Neutrophil (primary cell): ENCODE measurements at regions not wholly inside any gene's neighbourhood (a gene's known extent, or its start where the extent isn't known, plus 50 kb on each side); places are given as distances from the start of the nearest gene placed in this dataset.

Source experiments
- H3K27ac ChIP-seq: fragments of 200-600 bp; sonication (generic); 2 replicates; pipeline ENCODE4 v1.5.1; 2016; ENCODE audit warnings: mild to moderate bottlenecking, moderate library complexity
- H3K27me3 ChIP-seq: fragments of 200-600 bp; sonication (generic); 2 replicates; pipeline ENCODE4 v1.6.0; 2016; ENCODE audit warnings: mild to moderate bottlenecking
- H3K36me3 ChIP-seq: fragments of 200-600 bp; sonication (generic); 2 replicates; pipeline ENCODE4 v1.5.1; 2017
- H3K4me1 ChIP-seq, 2 experiments: fragments of 200-600 bp in 1 of 2; sonication (generic) in 1 of 2; 1 replicate in 1 of 2; 2 replicates in 1 of 2; pipeline versions ENCODE4 v1.5.1 to v1.6.1; 2013 to 2016; ENCODE audit warnings: low read depth in 1 of 2, low read length in 1 of 2, mild to moderate bottlenecking in 1 of 2, moderate library complexity in 1 of 2; ENCODE audit not compliant: control insufficient read depth in 1 of 2, insufficient read depth in 1 of 2
- H3K4me3 ChIP-seq, 2 experiments: fragments of 200-600 bp in 1 of 2; sonication (generic) in 1 of 2; 1 replicate in 1 of 2; 2 replicates in 1 of 2; pipeline ENCODE4 v1.5.1; 2013 to 2016; ENCODE audit warnings: low read depth in 1 of 2, low read length in 1 of 2, mild to moderate bottlenecking in 1 of 2, moderate library complexity in 1 of 2
- H3K9me3 ChIP-seq: fragments of 200-600 bp; sonication (generic); 2 replicates; pipeline ENCODE4 v1.5.1; 2016
- CTCF ChIP-seq: fragments of 200-600 bp; sonication (generic); IDR thresholded peaks from 2 replicates; pipeline ENCODE4 v1.5.1; 2016; ENCODE audit warnings: antibody characterized with exemption

GRCh38 chrX:45954026-45954425 is 591.2 kb downstream of the ZNF674 start:
- Histone ChIP-seq H3K4me3 (no peak overlapping the region), H3K9me3 (no peaks in the 10 kb centered on the region), H3K27me3 (no peaks in the 10 kb centered on the region), H3K36me3 (no peaks in the 10 kb centered on the region), H3K27ac (no peak overlapping the region), H3K4me1 (no peaks in the 10 kb centered on the region)
- no peak for TF ChIP-seq CTCF

GRCh38 chrX:45952030-45952429 is 593.2 kb downstream of the ZNF674 start:
- Histone ChIP-seq H3K36me3 (no peaks in the 10 kb centered on the region), H3K4me1 (no peaks in the 10 kb centered on the region), H3K27me3 (no peaks in the 10 kb centered on the region), H3K4me3 (no peak overlapping the region), H3K9me3 (no peaks in the 10 kb centered on the region), H3K27ac (no peak overlapping the region)
- no peak for TF ChIP-seq CTCF

- TF ChIP-seq CTCF: no peak
- H3K27me3 ChIP-seq: no peaks in the 10 kb centered on the region
- no peaks in the 10 kb centered on the region for H3K9me3 ChIP-seq
- no peaks in the 10 kb centered on the region for H3K4me1 ChIP-seq
- no peak overlapping the region for H3K4me3 ChIP-seq
- H3K36me3 ChIP-seq: no peaks in the 10 kb centered on the region
- no peak overlapping the region for H3K27ac ChIP-seq
Observed at GRCh38 chrX:45935408-45935807, 609.8 kb downstream of the ZNF674 start.

- H3K4me1 ChIP-seq: no peaks in the 10 kb centered on the region
- H3K4me3 ChIP-seq: no peak overlapping the region
- no peaks in the 10 kb centered on the region for H3K36me3 ChIP-seq
- no peak overlapping the region for H3K27ac ChIP-seq
- TF ChIP-seq CTCF: no peak
- H3K27me3 ChIP-seq: no peaks in the 10 kb centered on the region
- no peaks in the 10 kb centered on the region for H3K9me3 ChIP-seq
Observed at GRCh38 chrX:45912316-45912715, 632.9 kb downstream of the ZNF674 start.

GRCh38 chrX:45907786-45908185 is 637.4 kb downstream of the ZNF674 start:
- Histone ChIP-seq H3K4me3 (no peak overlapping the region), H3K9me3 (no peaks in the 10 kb centered on the region), H3K4me1 (no peaks in the 10 kb centered on the region), H3K36me3 (no peaks in the 10 kb centered on the region), H3K27me3 (no peaks in the 10 kb centered on the region), H3K27ac (no peak overlapping the region)
- TF ChIP-seq CTCF: no peak

GRCh38 chrX:45903781-45904201 is 641.4 kb downstream of the ZNF674 start:
- no peaks in the 10 kb centered on the region for H3K4me1 ChIP-seq
- H3K9me3 ChIP-seq: no peaks in the 10 kb centered on the region
- H3K4me3 ChIP-seq: no peak overlapping the region
- no peaks in the 10 kb centered on the region for H3K36me3 ChIP-seq
- no peaks in the 10 kb centered on the region for H3K27me3 ChIP-seq
- no peak for TF ChIP-seq CTCF
- no peak overlapping the region for H3K27ac ChIP-seq
